ENCODE measurements at regions not wholly inside any gene's neighbourhood (a gene's known extent, or its start where the extent isn't known, plus 50 kb on each side); places are given as distances from the start of the nearest gene placed in this dataset.

DNA sequence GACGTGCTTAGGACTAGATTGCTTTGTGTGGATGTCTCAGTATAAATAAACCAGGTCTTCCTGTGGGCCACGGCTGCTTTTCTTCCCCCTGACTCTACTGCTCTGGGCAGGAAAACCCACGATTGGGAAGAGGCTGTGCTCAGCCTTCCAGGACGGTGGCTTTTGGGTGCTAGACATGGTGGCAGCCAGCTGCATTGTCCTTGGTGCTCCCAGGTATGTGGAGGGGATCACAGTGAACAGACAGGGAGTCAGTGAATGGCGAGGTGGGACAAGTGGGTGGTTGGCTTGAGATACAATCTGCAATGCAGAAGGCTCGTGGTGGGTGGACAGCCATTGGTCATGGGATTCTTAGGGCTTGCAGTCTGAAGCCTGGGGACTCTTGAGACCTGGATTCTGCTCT, 366.3 kb downstream of the AACS start (continued):
- TF ChIP-seq EZH2 (IDR thresholded peaks at IDR 0.05; ENCODE audit: low read depth, unreplicated experiment): no peak

DNA sequence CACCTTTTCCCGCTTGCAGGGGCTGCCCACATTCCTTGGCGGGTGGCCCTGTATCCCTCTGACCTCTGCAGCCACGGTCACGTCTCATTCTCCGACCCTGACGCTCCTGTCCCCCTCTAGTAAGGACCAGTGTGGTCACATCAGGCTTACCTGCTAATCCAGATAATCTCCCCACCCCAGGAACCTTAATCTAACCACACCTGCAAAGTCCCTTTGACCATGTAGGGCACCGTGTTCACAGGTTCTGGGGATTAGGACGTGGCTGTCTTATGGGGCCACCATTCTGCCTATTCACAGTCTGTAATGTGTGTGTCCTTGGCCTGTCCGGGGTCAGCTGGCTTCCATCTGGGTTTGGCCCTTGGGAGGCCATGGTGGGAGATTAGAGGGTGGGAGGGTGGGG, 368.9 kb downstream of the AACS start:
- Histone ChIP-seq H3K27me3 (ENCODE audit: insufficient read depth) (no peaks in the 10 kb centered on the region), H3K36me3 (ENCODE audit: insufficient read depth) (no peaks in the 10 kb centered on the region), H3K27ac (ENCODE audit: low read depth) (no peak overlapping the region), H3K4me1 (ENCODE audit: insufficient read depth) (no peaks in the 10 kb centered on the region), H4K20me1 (replicated peaks; ENCODE audit: insufficient read depth) (no peaks in the 10 kb centered on the region; the same call in 1 of the 2 replicates), H2AFZ (no peak overlapping the region), H3K79me2 (replicated peaks; ENCODE audit: insufficient read depth) (no peaks in the 10 kb centered on the region; the same call in none of the 2 replicates), H3K9me2 (ENCODE audit: insufficient read depth) (0 out of 2 replicates have a peak, but pooled peaks cover 6% of the 10 kb centered on the region), H3K4me3 (no peak overlapping the region), H3F3A (replicated peaks; ENCODE audit: low read depth) (no peaks in the 10 kb centered on the region), H3K4me2 (no peak overlapping the region)
- Mint-ChIP-seq H3K27ac (no peak overlapping the region), H3K4me1 (peaks cover 38% of the 10 kb centered on the region), H3K36me3 (ENCODE audit: low read depth) (peaks cover 4% of the 10 kb centered on the region; the same call in 2 of the 3 replicates), H3K9me3 (no peaks in the 10 kb centered on the region), H3K4me3 (no peak overlapping the region), H3K27me3 (ENCODE audit: insufficient read depth, low read depth, poor library complexity) (peaks cover 22% of the 10 kb centered on the region)
- TF ChIP-seq, protein P1, sequence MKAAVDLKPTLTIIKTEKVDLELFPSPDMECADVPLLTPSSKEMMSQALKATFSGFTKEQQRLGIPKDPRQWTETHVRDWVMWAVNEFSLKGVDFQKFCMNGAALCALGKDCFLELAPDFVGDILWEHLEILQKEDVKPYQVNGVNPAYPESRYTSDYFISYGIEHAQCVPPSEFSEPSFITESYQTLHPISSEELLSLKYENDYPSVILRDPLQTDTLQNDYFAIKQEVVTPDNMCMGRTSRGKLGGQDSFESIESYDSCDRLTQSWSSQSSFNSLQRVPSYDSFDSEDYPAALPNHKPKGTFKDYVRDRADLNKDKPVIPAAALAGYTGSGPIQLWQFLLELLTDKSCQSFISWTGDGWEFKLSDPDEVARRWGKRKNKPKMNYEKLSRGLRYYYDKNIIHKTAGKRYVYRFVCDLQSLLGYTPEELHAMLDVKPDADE (IDR thresholded peaks at IDR 0.05): no peak
- TF ChIP-seq STAT1 (IDR thresholded peaks at IDR 0.05; ENCODE audit: unreplicated experiment) (no peak), CREB1 (CRISPR knock-in tag; IDR thresholded peaks at IDR 0.05; ENCODE audit: low read depth) (no peak), NANOG (IDR thresholded peaks at IDR 0.05; ENCODE audit: borderline replicate concordance) (no peak), ZNF114 (CRISPR knock-in tag; IDR thresholded peaks at IDR 0.05) (no peak), ZNF331 (CRISPR knock-in tag; IDR thresholded peaks at IDR 0.05; ENCODE audit: low read depth) (no peak), POLR2AphosphoS5 (IDR thresholded peaks at IDR 0.05; ENCODE audit: low read depth) (no peak), EZH2 (IDR thresholded peaks at IDR 0.05; ENCODE audit: low read depth, unreplicated experiment) (no peak), EZH2phosphoT487 (IDR thresholded peaks at IDR 0.05; ENCODE audit: unreplicated experiment) (no peak), JUNB (IDR thresholded peaks at IDR 0.05; ENCODE audit: unreplicated experiment) (no peak)
- TF ChIP-seq, protein P2, sequence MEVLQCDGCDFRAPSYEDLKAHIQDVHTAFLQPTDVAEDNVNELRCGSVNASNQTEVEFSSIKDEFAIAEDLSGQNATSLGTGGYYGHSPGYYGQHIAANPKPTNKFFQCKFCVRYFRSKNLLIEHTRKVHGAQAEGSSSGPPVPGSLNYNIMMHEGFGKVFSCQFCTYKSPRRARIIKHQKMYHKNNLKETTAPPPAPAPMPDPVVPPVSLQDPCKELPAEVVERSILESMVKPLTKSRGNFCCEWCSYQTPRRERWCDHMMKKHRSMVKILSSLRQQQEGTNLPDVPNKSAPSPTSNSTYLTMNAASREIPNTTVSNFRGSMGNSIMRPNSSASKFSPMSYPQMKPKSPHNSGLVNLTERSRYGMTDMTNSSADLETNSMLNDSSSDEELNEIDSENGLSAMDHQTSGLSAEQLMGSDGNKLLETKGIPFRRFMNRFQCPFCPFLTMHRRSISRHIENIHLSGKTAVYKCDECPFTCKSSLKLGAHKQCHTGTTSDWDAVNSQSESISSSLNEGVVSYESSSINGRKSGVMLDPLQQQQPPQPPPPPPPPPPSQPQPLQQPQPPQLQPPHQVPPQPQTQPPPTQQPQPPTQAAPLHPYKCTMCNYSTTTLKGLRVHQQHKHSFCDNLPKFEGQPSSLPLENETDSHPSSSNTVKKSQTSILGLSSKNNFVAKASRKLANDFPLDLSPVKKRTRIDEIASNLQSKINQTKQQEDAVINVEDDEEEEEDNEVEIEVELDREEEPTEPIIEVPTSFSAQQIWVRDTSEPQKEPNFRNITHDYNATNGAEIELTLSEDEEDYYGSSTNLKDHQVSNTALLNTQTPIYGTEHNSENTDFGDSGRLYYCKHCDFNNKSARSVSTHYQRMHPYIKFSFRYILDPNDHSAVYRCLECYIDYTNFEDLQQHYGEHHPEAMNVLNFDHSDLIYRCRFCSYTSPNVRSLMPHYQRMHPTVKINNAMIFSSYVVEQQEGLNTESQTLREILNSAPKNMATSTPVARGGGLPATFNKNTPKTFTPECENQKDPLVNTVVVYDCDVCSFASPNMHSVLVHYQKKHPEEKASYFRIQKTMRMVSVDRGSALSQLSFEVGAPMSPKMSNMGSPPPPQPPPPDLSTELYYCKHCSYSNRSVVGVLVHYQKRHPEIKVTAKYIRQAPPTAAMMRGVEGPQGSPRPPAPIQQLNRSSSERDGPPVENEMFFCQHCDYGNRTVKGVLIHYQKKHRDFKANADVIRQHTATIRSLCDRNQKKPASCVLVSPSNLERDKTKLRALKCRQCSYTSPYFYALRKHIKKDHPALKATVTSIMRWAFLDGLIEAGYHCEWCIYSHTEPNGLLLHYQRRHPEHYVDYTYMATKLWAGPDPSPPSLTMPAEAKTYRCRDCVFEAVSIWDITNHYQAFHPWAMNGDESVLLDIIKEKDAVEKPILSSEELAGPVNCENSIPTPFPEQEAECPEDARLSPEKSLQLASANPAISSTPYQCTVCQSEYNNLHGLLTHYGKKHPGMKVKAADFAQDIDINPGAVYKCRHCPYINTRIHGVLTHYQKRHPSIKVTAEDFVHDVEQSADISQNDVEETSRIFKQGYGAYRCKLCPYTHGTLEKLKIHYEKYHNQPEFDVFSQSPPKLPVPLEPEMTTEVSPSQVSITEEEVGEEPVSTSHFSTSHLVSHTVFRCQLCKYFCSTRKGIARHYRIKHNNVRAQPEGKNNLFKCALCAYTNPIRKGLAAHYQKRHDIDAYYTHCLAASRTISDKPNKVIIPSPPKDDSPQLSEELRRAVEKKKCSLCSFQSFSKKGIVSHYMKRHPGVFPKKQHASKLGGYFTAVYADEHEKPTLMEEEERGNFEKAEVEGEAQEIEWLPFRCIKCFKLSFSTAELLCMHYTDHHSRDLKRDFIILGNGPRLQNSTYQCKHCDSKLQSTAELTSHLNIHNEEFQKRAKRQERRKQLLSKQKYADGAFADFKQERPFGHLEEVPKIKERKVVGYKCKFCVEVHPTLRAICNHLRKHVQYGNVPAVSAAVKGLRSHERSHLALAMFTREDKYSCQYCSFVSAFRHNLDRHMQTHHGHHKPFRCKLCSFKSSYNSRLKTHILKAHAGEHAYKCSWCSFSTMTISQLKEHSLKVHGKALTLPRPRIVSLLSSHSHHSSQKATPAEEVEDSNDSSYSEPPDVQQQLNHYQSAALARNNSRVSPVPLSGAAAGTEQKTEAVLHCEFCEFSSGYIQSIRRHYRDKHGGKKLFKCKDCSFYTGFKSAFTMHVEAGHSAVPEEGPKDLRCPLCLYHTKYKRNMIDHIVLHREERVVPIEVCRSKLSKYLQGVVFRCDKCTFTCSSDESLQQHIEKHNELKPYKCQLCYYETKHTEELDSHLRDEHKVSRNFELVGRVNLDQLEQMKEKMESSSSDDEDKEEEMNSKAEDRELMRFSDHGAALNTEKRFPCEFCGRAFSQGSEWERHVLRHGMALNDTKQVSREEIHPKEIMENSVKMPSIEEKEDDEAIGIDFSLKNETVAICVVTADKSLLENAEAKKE (CRISPR knock-in tag; IDR thresholded peaks at IDR 0.05): no peak
- TF ChIP-seq, protein P3, sequence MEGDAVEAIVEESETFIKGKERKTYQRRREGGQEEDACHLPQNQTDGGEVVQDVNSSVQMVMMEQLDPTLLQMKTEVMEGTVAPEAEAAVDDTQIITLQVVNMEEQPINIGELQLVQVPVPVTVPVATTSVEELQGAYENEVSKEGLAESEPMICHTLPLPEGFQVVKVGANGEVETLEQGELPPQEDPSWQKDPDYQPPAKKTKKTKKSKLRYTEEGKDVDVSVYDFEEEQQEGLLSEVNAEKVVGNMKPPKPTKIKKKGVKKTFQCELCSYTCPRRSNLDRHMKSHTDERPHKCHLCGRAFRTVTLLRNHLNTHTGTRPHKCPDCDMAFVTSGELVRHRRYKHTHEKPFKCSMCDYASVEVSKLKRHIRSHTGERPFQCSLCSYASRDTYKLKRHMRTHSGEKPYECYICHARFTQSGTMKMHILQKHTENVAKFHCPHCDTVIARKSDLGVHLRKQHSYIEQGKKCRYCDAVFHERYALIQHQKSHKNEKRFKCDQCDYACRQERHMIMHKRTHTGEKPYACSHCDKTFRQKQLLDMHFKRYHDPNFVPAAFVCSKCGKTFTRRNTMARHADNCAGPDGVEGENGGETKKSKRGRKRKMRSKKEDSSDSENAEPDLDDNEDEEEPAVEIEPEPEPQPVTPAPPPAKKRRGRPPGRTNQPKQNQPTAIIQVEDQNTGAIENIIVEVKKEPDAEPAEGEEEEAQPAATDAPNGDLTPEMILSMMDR (conservative IDR thresholded peaks at IDR 0.05; ENCODE audit: low read depth in 2 of 2): no peak
- TF ChIP-seq, protein P4, sequence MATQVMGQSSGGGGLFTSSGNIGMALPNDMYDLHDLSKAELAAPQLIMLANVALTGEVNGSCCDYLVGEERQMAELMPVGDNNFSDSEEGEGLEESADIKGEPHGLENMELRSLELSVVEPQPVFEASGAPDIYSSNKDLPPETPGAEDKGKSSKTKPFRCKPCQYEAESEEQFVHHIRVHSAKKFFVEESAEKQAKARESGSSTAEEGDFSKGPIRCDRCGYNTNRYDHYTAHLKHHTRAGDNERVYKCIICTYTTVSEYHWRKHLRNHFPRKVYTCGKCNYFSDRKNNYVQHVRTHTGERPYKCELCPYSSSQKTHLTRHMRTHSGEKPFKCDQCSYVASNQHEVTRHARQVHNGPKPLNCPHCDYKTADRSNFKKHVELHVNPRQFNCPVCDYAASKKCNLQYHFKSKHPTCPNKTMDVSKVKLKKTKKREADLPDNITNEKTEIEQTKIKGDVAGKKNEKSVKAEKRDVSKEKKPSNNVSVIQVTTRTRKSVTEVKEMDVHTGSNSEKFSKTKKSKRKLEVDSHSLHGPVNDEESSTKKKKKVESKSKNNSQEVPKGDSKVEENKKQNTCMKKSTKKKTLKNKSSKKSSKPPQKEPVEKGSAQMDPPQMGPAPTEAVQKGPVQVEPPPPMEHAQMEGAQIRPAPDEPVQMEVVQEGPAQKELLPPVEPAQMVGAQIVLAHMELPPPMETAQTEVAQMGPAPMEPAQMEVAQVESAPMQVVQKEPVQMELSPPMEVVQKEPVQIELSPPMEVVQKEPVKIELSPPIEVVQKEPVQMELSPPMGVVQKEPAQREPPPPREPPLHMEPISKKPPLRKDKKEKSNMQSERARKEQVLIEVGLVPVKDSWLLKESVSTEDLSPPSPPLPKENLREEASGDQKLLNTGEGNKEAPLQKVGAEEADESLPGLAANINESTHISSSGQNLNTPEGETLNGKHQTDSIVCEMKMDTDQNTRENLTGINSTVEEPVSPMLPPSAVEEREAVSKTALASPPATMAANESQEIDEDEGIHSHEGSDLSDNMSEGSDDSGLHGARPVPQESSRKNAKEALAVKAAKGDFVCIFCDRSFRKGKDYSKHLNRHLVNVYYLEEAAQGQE (IDR thresholded peaks at IDR 0.05; ENCODE audit: unreplicated experiment): no peak
- ATAC-seq: no peak
- DNase-seq (ENCODE audit: low spot score): no peak
